ENCODE measurements at regions not wholly inside any gene's neighbourhood (a gene's known extent, or its start where the extent isn't known, plus 50 kb on each side); places are given as distances from the start of the nearest gene placed in this dataset.

- H3K36me3 Mint-ChIP-seq (ENCODE audit: insufficient read depth in 1 of 3, low read depth in 3 of 3) = no peaks in the 10 kb centered on the region
- Histone ChIP-seq H3K79me2 (ENCODE audit: insufficient read depth, low read length) (no peaks in the 10 kb centered on the region), H3K4me1 (ENCODE audit: insufficient read depth, low read length) (no peaks in the 10 kb centered on the region; the same call in 1 of the 2 replicates), H2BK20ac (ENCODE audit: low read depth, low read length, poor library complexity, severe bottlenecking) (no peak overlapping the region), H4K20me1 (ENCODE audit: control insufficient read depth, insufficient read depth, insufficient read length) (no peaks in the 10 kb centered on the region), H3K27me3 (ENCODE audit: insufficient read depth, low read length) (no peaks in the 10 kb centered on the region), H4K5ac (ENCODE audit: insufficient read length, low read depth, low read length) (no peak overlapping the region), H2BK5ac (ENCODE audit: insufficient read length, low read length) (no peak overlapping the region), H2BK12ac (ENCODE audit: insufficient read length, low read depth, low read length) (no peak overlapping the region), H3K9ac (ENCODE audit: extremely low read depth, insufficient read length, low read length) (no peak overlapping the region), H3K14ac (ENCODE audit: insufficient read depth, low read length) (no peak overlapping the region), H4K91ac (ENCODE audit: insufficient read length, low read depth, low read length) (no peak overlapping the region), H4K8ac (replicated peaks; ENCODE audit: insufficient read length, low read depth, low read length) (no peak overlapping the region), H3T11ph (ENCODE audit: low read length) (no peak overlapping the region), H3K27ac (ENCODE audit: insufficient read length, low read depth, low read length) (no peak overlapping the region), H2BK120ac (ENCODE audit: low read depth, low read length, poor library complexity, severe bottlenecking) (no peak overlapping the region), H3K4me2 (ENCODE audit: insufficient read depth, insufficient read length, low read length) (no peak overlapping the region), H3K79me1 (ENCODE audit: insufficient read depth, low read depth, low read length, poor library complexity, severe bottlenecking) (no peaks in the 10 kb centered on the region), H2BK15ac (ENCODE audit: low read depth, low read length) (no peak overlapping the region), H2AFZ (ENCODE audit: low read length) (no peak overlapping the region), H3K4ac (ENCODE audit: low read depth, low read length) (no peak overlapping the region), H3K23ac (ENCODE audit: insufficient read length, low read depth, low read length) (no peak overlapping the region), H3K9me3 (ENCODE audit: control insufficient read depth, low read depth, low read length) (no peaks in the 10 kb centered on the region), H3K18ac (ENCODE audit: insufficient read length, low read depth, low read length) (no peak overlapping the region), H3K56ac (ENCODE audit: insufficient read length, low read depth, low read length) (no peak overlapping the region), H3K23me2 (ENCODE audit: insufficient read length, low read depth, low read length, poor library complexity, severe bottlenecking) (no peaks in the 10 kb centered on the region), H2AK5ac (ENCODE audit: insufficient read length, low read length) (no peak overlapping the region)
- WGBS (ENCODE audit: extremely low coverage, insufficient read length, low lambda C conversion rate) = no CpG with 5 or more reads among the region's 1 CpG
- no peak overlapping the region for H3K4me3 Mint-ChIP-seq
- H3K27ac Mint-ChIP-seq = no peak overlapping the region
- TF ChIP-seq CTCF (conservative IDR thresholded peaks at IDR 0.05) = no peak
- H3K9me3 Mint-ChIP-seq = peaks cover 0 to 3% of the 10 kb centered on the region in 2 experiments; a peak in 1 of 5 replicates
- no peak for DNase-seq
- H3K27me3 Mint-ChIP-seq (ENCODE audit: low read depth) = no peaks in the 10 kb centered on the region
- H3K4me1 Mint-ChIP-seq = no peaks in the 10 kb centered on the region
Observed at GRCh38 chr5:143908959-143909358, 97.0 kb downstream of the HMHB1 start.
